Gastrocnemius medialis (tissue), 4 donors: ENCODE measurements at regions not wholly inside any gene's neighbourhood (a gene's known extent, or its start where the extent isn't known, plus 50 kb on each side); places are given as distances from the start of the nearest gene placed in this dataset.

Experiments used
- CTCF ChIP-seq, 5 experiments: fragments of 450-650 bp in 3 of 5; fragments of 200-600 bp in 2 of 5; sonication (generic) in 2 of 5; IDR thresholded peaks in 4 of 5; conservative IDR thresholded peaks in 1 of 5; 1 replicate in 4 of 5; 2 replicates in 1 of 5; pipeline ENCODE4 v1.5.1; 2016 to 2019; ENCODE audit warnings: antibody characterized with exemption in 5 of 5, mild to moderate bottlenecking in 3 of 5, moderate library complexity in 3 of 5
- POLR2A ChIP-seq, 2 donors: fragments of 450-650 bp; IDR thresholded peaks; one replicate each; pipeline ENCODE4 v1.6.1; 2017; ENCODE audit warnings: antibody characterized with exemption in 2 of 2, mild to moderate bottlenecking in 2 of 2, moderate library complexity in 2 of 2

- TF ChIP-seq CTCF (IDR thresholded peaks at IDR 0.05 in 4 of 5, conservative IDR thresholded peaks at IDR 0.05 in 1 of 5) (no peak), POLR2A (IDR thresholded peaks at IDR 0.05) (no peak)
Observed at GRCh38 chr20:21574443-21574842, 60.6 kb upstream of the NKX2-2 start.
